SH-SY5Y (cell line): ENCODE measurements at regions not wholly inside any gene's neighbourhood (a gene's known extent, or its start where the extent isn't known, plus 50 kb on each side); places are given as distances from the start of the nearest gene placed in this dataset.

Experiments used
- GATA2 ChIP-seq: IDR thresholded peaks from 2 replicates; pipeline ENCODE4 v1.6.1; 2011; ENCODE audit warnings: mild to moderate bottlenecking, low read depth, low read length
- GATA3 ChIP-seq: IDR thresholded peaks from 2 replicates; pipeline ENCODE4 v1.6.1; 2011; ENCODE audit warnings: low read depth, mild to moderate bottlenecking, low read length, moderate library complexity

DNA sequence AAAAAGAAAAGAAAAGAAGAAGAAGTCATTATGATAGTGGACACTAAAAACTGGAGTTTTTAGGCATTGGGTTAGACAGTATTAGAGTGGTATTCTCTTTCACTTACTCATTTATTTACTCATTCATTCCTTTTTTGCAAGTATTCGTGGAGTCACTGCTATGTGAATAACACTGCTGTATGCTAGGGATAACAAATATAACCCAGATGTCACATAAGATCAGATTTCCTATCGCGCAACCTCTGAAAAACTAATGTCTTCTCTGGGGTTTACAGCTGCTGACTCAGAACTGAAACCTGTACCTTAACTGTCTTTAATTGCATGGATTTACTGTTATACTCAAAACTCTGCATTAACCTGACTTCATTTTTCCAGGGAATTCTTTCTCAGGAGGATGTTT is 353.7 kb downstream of the LRIG3 start:
- TF ChIP-seq GATA3 (no peak), GATA2 (no peak)
